ENCODE measurements at regions not wholly inside any gene's neighbourhood (a gene's known extent, or its start where the extent isn't known, plus 50 kb on each side); places are given as distances from the start of the nearest gene placed in this dataset.

DNA sequence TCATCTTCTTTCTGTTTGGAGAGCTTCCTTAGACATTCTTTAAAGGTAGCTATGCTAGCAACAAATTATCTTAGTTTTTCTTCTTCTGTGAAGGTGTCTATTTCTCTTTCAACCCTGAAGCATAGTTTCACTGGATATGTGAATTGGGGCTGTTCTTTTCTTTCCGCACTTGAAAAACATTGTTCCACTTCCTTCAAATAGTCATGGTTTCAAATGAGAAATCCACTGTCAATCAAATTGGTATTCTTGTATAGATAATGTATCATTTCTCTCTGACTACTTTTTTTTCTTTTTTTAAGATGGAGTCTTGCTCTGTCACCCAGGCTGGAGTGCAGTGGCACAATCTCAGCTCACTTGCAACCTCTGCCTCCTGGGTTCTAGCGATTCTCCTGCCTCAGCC lies 254.0 kb downstream of the ANAPC1 start:
- no peak for DNase-seq
- 91 to 94% methylated on average over 2 of the region's 2 CpGs for WGBS, 2 experiments (ENCODE audit: low coverage in 1 of 2, low lambda C conversion rate in 2 of 2, missing lambda C conversion rate in 2 of 2)
- no peak overlapping the region for H3K4me2 ChIP-seq (ENCODE audit: unreplicated experiment)

DNA sequence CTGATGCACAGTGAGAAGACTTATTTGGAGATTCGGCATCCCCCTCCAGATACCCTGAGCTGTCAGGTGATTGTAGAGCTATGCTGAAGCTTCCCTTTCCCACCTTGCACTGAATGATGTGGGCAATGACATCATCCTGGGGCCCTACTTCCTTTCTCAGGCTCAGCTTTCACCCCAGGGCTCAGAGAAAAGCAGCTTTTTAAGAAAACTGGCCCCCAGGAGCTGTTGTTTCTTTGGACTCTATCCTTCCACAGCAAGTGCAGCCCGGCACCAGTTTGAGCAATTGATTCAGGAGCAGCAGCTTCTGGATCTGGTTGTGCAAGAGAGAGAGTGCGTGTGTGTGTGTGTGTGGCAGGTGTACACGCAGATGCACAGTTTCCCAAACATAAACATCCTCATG lies 251.3 kb downstream of the ANAPC1 start:
- Histone ChIP-seq H3K79me2 (ENCODE audit: insufficient read depth) (no peaks in the 10 kb centered on the region), H3F3A (ENCODE audit: insufficient read depth) (no peaks in the 10 kb centered on the region), H3K36me3 (ENCODE audit: low read depth) (no peaks in the 10 kb centered on the region), H3K9me3 (ENCODE audit: low read depth) (peaks cover 13% of the 10 kb centered on the region), H2AFZ (no peak overlapping the region), H3K27me3 (replicated peaks; ENCODE audit: insufficient read depth) (no peaks in the 10 kb centered on the region), H3K4me1 (ENCODE audit: insufficient read depth) (no peaks in the 10 kb centered on the region), H3K9me2 (ENCODE audit: insufficient read depth) (no peaks in the 10 kb centered on the region), H3K27ac (no peak overlapping the region), H3K4me2 (ENCODE audit: unreplicated experiment) (no peak overlapping the region), H3K9ac (no peak overlapping the region), H3K4me3 (no peak overlapping the region), H4K20me1 (ENCODE audit: insufficient read depth) (no peaks in the 10 kb centered on the region)
- in situ Hi-C loops (cut with MboI), result no loop called here
- DNase-seq, result no peak
- WGBS, 2 experiments (ENCODE audit: low coverage in 1 of 2, low lambda C conversion rate in 2 of 2, missing lambda C conversion rate in 2 of 2), result 77 to 81% methylated on average over 4 of the region's 4 CpGs
- no peak for TF ChIP-seq EZH2 (IDR thresholded peaks at IDR 0.05; ENCODE audit: insufficient read depth, poor library complexity, severe bottlenecking)
- TF ChIP-seq EZH2phosphoT487 (IDR thresholded peaks at IDR 0.05; ENCODE audit: insufficient read depth, low read depth), result no peak

More for the DNA sequence above, 254.0 kb downstream of the ANAPC1 start:
- Histone ChIP-seq H3K27ac (no peak overlapping the region), H3K9me2 (ENCODE audit: insufficient read depth) (no peaks in the 10 kb centered on the region), H3K79me2 (ENCODE audit: insufficient read depth) (no peaks in the 10 kb centered on the region), H3F3A (ENCODE audit: insufficient read depth) (peaks cover 11% of the 10 kb centered on the region; the same call in 1 of the 2 replicates), H2AFZ (no peak overlapping the region), H3K36me3 (ENCODE audit: low read depth) (no peaks in the 10 kb centered on the region), H3K4me3 (no peak overlapping the region), H3K27me3 (replicated peaks; ENCODE audit: insufficient read depth) (no peaks in the 10 kb centered on the region), H3K9ac (no peak overlapping the region), H4K20me1 (ENCODE audit: insufficient read depth) (no peaks in the 10 kb centered on the region), H3K9me3 (ENCODE audit: low read depth) (peaks cover 13% of the 10 kb centered on the region), H3K4me1 (ENCODE audit: insufficient read depth) (peaks cover 4% of the 10 kb centered on the region)
- in situ Hi-C loops (cut with MboI), result no loop called here
- TF ChIP-seq EZH2phosphoT487 (IDR thresholded peaks at IDR 0.05; ENCODE audit: insufficient read depth, low read depth) (no peak), EZH2 (IDR thresholded peaks at IDR 0.05; ENCODE audit: insufficient read depth, poor library complexity, severe bottlenecking) (no peak)

DNA sequence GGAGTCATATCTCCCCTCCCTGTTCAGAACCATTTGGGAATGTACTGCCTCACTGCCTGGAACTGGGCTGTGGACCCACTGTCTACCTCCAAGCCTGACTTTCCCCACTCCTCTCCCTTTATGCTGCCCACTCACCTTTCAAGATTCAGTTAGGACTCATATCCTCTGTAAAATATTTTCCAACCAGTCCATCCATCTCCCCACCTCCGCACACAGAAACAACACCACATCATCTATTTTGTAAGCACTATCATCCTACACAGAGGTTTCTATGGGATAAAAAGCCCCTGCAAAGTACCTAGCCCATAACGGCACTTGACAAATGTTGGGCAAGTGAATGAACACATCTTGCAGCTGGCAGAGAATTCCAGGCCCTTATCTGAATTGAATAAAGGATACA lies 250.8 kb downstream of the ANAPC1 start:
- TF ChIP-seq EZH2 (IDR thresholded peaks at IDR 0.05; ENCODE audit: insufficient read depth, poor library complexity, severe bottlenecking) (no peak), EZH2phosphoT487 (IDR thresholded peaks at IDR 0.05; ENCODE audit: insufficient read depth, low read depth) (no peak)
- Histone ChIP-seq H3K36me3 (ENCODE audit: low read depth) (no peaks in the 10 kb centered on the region), H3K4me3 (no peak overlapping the region), H3K4me1 (ENCODE audit: insufficient read depth) (no peaks in the 10 kb centered on the region), H3K4me2 (ENCODE audit: unreplicated experiment) (no peak overlapping the region), H3K27me3 (replicated peaks; ENCODE audit: insufficient read depth) (no peaks in the 10 kb centered on the region), H4K20me1 (ENCODE audit: insufficient read depth) (no peaks in the 10 kb centered on the region), H3K9me2 (ENCODE audit: insufficient read depth) (no peaks in the 10 kb centered on the region), H3K9ac (no peak overlapping the region), H2AFZ (no peak overlapping the region), H3K27ac (no peak overlapping the region), H3K79me2 (ENCODE audit: insufficient read depth) (no peaks in the 10 kb centered on the region), H3F3A (ENCODE audit: insufficient read depth) (no peaks in the 10 kb centered on the region), H3K9me3 (ENCODE audit: low read depth) (peaks cover 10% of the 10 kb centered on the region)
- in situ Hi-C loops (cut with MboI), result no loop called here
- 91 to 98% methylated on average over 2 of the region's 2 CpGs for WGBS, 2 experiments (ENCODE audit: low coverage in 1 of 2, low lambda C conversion rate in 2 of 2, missing lambda C conversion rate in 2 of 2)
- no peak for DNase-seq

- H3K4me2 ChIP-seq (ENCODE audit: unreplicated experiment), result no peak overlapping the region
- no peaks in the 10 kb centered on the region for H3K27me3 ChIP-seq (replicated peaks; ENCODE audit: insufficient read depth)
- no peaks in the 10 kb centered on the region for H3K4me1 ChIP-seq (ENCODE audit: insufficient read depth)
- H3K9me2 ChIP-seq (ENCODE audit: insufficient read depth), result no peaks in the 10 kb centered on the region
- H3K9me3 ChIP-seq (ENCODE audit: low read depth), result peaks cover 7% of the 10 kb centered on the region
- H4K20me1 ChIP-seq (ENCODE audit: insufficient read depth), result no peaks in the 10 kb centered on the region
- no peak overlapping the region for H3K9ac ChIP-seq
- H3K4me3 ChIP-seq, result no peak overlapping the region
- H3K36me3 ChIP-seq (ENCODE audit: low read depth), result no peaks in the 10 kb centered on the region
- no peak overlapping the region for H2AFZ ChIP-seq
- in situ Hi-C loops (cut with MboI), result no loop called here
- no peaks in the 10 kb centered on the region for H3K79me2 ChIP-seq (ENCODE audit: insufficient read depth)
- H3K27ac ChIP-seq, result no peak overlapping the region
- WGBS, 2 experiments (ENCODE audit: low coverage in 1 of 2, low lambda C conversion rate in 2 of 2, missing lambda C conversion rate in 2 of 2), result 54 to 67% methylated on average over 6 of the region's 6 CpGs
- no peaks in the 10 kb centered on the region for H3F3A ChIP-seq (ENCODE audit: insufficient read depth)
- no peak for DNase-seq
- no peak for TF ChIP-seq EZH2phosphoT487 (IDR thresholded peaks at IDR 0.05; ENCODE audit: insufficient read depth, low read depth)
- no peak for TF ChIP-seq EZH2 (IDR thresholded peaks at IDR 0.05; ENCODE audit: insufficient read depth, poor library complexity, severe bottlenecking)
Observed at GRCh38 chr2:111633643-111634042, 250.3 kb downstream of the ANAPC1 start.

Data from GM23248 (cell line).